Peyer's patch (tissue), 4 donors: ENCODE measurements at regions not wholly inside any gene's neighbourhood (a gene's known extent, or its start where the extent isn't known, plus 50 kb on each side); places are given as distances from the start of the nearest gene placed in this dataset.
"Not testable (repeated sequence)": the region's sequence is repeated elsewhere in the genome, so short reads cannot be mapped to it uniquely, and the experiment has no call there.

ENCODE experiments used
- DNase-seq, 3 donors: peaks; one replicate each; pipeline ENCODE4 v3.0.0-alpha.2; 2017 to 2019
- H3K27ac ChIP-seq, 4 donors: fragments of 200-600 bp; sonication (generic); one replicate each; pipeline ENCODE4 v1.5.1; 2016 to 2019
- H3K27me3 ChIP-seq, 2 donors: fragments of 200-600 bp; sonication (generic); one replicate each; pipeline ENCODE4 v1.5.1; 2019
- H3K36me3 ChIP-seq, 3 donors: fragments of 200-600 bp; sonication (generic); one replicate each; pipeline ENCODE4 v1.5.1; 2016 to 2019
- H3K4me1 ChIP-seq, 4 donors: fragments of 200-600 bp; sonication (generic); one replicate each; pipeline ENCODE4 v1.5.1; 2016 to 2019
- H3K4me3 ChIP-seq, 4 donors: fragments of 200-600 bp; sonication (generic); 1 replicate in 3 of 4; 2 replicates in 1 of 4; pipeline ENCODE4 v1.5.1; 2016 to 2019; ENCODE audit warnings: mild to moderate bottlenecking in 1 of 4
- H3K9me3 ChIP-seq, 4 donors: fragments of 200-600 bp; sonication (generic); one replicate each; pipeline ENCODE4 v1.5.1; 2016 to 2019; ENCODE audit warnings: mild to moderate bottlenecking in 1 of 4
- POLR2A ChIP-seq, 2 donors: fragments of 450-650 bp; IDR thresholded peaks; one replicate each; pipeline ENCODE4 v1.5.1; 2017; ENCODE audit warnings: antibody characterized with exemption in 2 of 2, mild to moderate bottlenecking in 2 of 2, moderate library complexity in 2 of 2
- TF ChIP-seq, protein P1 (sequence below), 6 experiments: fragments of 450-650 bp in 4 of 6; fragments of 200-600 bp in 2 of 6; sonication (generic) in 1 of 6; IDR thresholded peaks; one replicate each; pipeline ENCODE4 v1.5.1; 2017 to 2019; ENCODE audit warnings: antibody characterized with exemption in 6 of 6, mild to moderate bottlenecking in 3 of 6, moderate library complexity in 1 of 6

GRCh38 chr13:79853251-79853650 is 372.3 kb downstream of the NDFIP2 start:
- TF ChIP-seq, protein P1, sequence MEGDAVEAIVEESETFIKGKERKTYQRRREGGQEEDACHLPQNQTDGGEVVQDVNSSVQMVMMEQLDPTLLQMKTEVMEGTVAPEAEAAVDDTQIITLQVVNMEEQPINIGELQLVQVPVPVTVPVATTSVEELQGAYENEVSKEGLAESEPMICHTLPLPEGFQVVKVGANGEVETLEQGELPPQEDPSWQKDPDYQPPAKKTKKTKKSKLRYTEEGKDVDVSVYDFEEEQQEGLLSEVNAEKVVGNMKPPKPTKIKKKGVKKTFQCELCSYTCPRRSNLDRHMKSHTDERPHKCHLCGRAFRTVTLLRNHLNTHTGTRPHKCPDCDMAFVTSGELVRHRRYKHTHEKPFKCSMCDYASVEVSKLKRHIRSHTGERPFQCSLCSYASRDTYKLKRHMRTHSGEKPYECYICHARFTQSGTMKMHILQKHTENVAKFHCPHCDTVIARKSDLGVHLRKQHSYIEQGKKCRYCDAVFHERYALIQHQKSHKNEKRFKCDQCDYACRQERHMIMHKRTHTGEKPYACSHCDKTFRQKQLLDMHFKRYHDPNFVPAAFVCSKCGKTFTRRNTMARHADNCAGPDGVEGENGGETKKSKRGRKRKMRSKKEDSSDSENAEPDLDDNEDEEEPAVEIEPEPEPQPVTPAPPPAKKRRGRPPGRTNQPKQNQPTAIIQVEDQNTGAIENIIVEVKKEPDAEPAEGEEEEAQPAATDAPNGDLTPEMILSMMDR (IDR thresholded peaks at IDR 0.05), result no peak
- no peak for TF ChIP-seq POLR2A (IDR thresholded peaks at IDR 0.05)
- no peak overlapping the region for H3K4me3 ChIP-seq
- H3K36me3 ChIP-seq, result no peaks in the 10 kb centered on the region
- H3K27ac ChIP-seq, result no peak overlapping the region
- no peaks in the 10 kb centered on the region for H3K4me1 ChIP-seq
- H3K27me3 ChIP-seq, result no peaks in the 10 kb centered on the region
- no peaks in the 10 kb centered on the region for H3K9me3 ChIP-seq
- no peak for DNase-seq

- Histone ChIP-seq H3K27ac (no peak overlapping the region), H3K27me3 (no peaks in the 10 kb centered on the region), H3K9me3 (no peaks in the 10 kb centered on the region), H3K4me1 (no peaks in the 10 kb centered on the region), H3K36me3 (no peaks in the 10 kb centered on the region), H3K4me3 (no peak overlapping the region)
- no peak for DNase-seq
- TF ChIP-seq, protein P1 (IDR thresholded peaks at IDR 0.05), result no peak
- TF ChIP-seq POLR2A (IDR thresholded peaks at IDR 0.05), result no peak
These were observed 370.4 kb downstream of the NDFIP2 start for GRCh38 chr13:79851318-79851717.

- H3K4me3 ChIP-seq, result no peak overlapping the region
- no peaks in the 10 kb centered on the region for H3K9me3 ChIP-seq
- H3K27ac ChIP-seq, result no peak overlapping the region
- H3K4me1 ChIP-seq, result no peaks in the 10 kb centered on the region
- no peaks in the 10 kb centered on the region for H3K27me3 ChIP-seq
- H3K36me3 ChIP-seq, result no peaks in the 10 kb centered on the region
- TF ChIP-seq, protein P1 (IDR thresholded peaks at IDR 0.05), result no peak
- no peak for TF ChIP-seq POLR2A (IDR thresholded peaks at IDR 0.05)
- DNase-seq, result no peak
These were observed 367.1 kb downstream of the NDFIP2 start for GRCh38 chr13:79847882-79848592.

GRCh38 chr13:79846386-79846785 is 365.4 kb downstream of the NDFIP2 start:
- no peaks in the 10 kb centered on the region for H3K36me3 ChIP-seq
- DNase-seq, result no peak
- H3K9me3 ChIP-seq, result no peaks in the 10 kb centered on the region
- H3K4me1 ChIP-seq, result no peaks in the 10 kb centered on the region
- no peak overlapping the region for H3K4me3 ChIP-seq
- TF ChIP-seq, protein P1 (IDR thresholded peaks at IDR 0.05), result no peak
- no peak for TF ChIP-seq POLR2A (IDR thresholded peaks at IDR 0.05)
- H3K27me3 ChIP-seq, result no peaks in the 10 kb centered on the region
- H3K27ac ChIP-seq, result no peak overlapping the region

DNA sequence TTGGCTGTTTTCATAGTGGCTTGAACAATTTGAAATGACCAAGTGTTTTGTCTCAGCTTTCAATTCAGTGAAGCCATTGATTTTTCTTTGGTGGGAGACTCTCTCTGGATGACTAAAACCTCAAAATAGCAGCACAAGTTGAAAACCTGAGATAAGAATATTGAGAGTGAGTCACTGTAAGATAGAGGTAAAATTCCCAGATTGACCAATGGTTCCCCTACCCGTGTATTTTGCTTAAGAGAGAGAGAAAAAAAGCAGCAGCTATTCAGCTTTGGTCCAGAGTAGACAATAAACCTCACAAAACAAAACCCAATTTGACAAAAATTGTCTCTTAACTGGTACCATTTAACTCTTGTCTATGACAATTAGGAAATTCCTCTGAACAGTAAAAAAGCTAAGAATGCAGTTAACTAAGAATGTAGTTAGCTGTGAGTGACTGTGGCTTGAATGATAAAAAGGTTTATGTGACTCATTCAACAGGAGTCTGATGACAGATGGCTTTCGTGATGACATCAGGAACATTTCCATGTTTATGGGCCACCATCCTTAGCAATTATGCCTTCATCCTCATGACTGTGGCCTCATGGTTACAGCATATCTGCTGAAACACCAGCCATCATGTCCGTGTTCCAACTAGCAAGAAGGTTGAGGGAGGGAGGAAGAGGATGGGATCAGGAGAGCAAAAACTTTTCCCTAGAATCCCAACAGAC is 356.9 kb downstream of the NDFIP2 start:
- no peak for TF ChIP-seq POLR2A (IDR thresholded peaks at IDR 0.05)
- TF ChIP-seq, protein P1 (IDR thresholded peaks at IDR 0.05), result no peak
- Histone ChIP-seq H3K36me3 (no peaks in the 10 kb centered on the region), H3K4me1 (no peaks in the 10 kb centered on the region), H3K27ac (no peak overlapping the region), H3K27me3 (no peaks in the 10 kb centered on the region), H3K4me3 (no peak overlapping the region), H3K9me3 (no peaks in the 10 kb centered on the region)
- no peak for DNase-seq

DNA sequence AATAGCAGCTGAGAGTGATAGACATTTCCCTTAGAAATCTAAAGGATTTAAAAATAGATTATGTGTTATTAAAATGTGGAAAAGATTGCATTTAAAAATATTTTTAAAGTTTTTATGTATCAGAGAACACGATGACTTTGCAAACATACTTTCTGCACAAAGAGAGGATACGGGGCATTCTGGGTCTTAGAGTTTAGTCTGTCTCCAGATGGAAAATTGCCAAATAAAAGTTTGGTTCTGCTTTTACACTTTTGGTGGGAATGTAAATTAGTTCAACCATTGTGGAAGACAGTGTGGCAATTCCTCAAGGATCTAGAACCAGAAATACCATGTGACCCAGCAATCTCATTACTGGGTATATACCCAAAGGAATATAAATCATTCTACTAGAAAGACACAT is 355.2 kb downstream of the NDFIP2 start:
- H3K36me3 ChIP-seq, H3K27me3 ChIP-seq, H3K4me3 ChIP-seq, DNase-seq, H3K27ac ChIP-seq, H3K4me1 ChIP-seq, H3K9me3 ChIP-seq: not testable (repeated sequence)
